Mesothelial cell of epicardium (in vitro differentiated cells): ENCODE measurements at regions not wholly inside any gene's neighbourhood (a gene's known extent, or its start where the extent isn't known, plus 50 kb on each side); places are given as distances from the start of the nearest gene placed in this dataset.

Experiments used
- DNase-seq, 2 experiments: peaks; one replicate each; pipeline ENCODE4 v3.0.0; 2021; ENCODE audit warnings: low spot score in 2 of 2; ENCODE audit not compliant: unreplicated experiment in 2 of 2
- H3K27ac Mint-ChIP-seq: 2 replicates; pipeline ENCODE4 v1.8.0; 2021; ENCODE audit warnings: mixed read lengths
- H3K27me3 Mint-ChIP-seq: 2 replicates; pipeline ENCODE4 v1.8.0; 2021; ENCODE audit warnings: low read depth, mixed read lengths
- H3K36me3 Mint-ChIP-seq: 2 replicates; pipeline ENCODE4 v1.8.0; 2021; ENCODE audit warnings: mixed read lengths
- H3K4me1 Mint-ChIP-seq: 2 replicates; pipeline ENCODE4 v1.8.0; 2021; ENCODE audit warnings: mixed read lengths
- H3K4me3 Mint-ChIP-seq: 2 replicates; pipeline ENCODE4 v1.8.0; 2021; ENCODE audit warnings: mild to moderate bottlenecking, moderate library complexity, mixed read lengths
- H3K9me3 Mint-ChIP-seq: 2 replicates; pipeline ENCODE4 v1.8.0; 2021; ENCODE audit warnings: mixed read lengths
- CTCF ChIP-seq: fragments of 200-600 bp; sonication (generic); IDR thresholded peaks from one replicate; pipeline ENCODE4 v1.5.0; 2021; ENCODE audit warnings: antibody characterized with exemption; ENCODE audit not compliant: unreplicated experiment

DNA sequence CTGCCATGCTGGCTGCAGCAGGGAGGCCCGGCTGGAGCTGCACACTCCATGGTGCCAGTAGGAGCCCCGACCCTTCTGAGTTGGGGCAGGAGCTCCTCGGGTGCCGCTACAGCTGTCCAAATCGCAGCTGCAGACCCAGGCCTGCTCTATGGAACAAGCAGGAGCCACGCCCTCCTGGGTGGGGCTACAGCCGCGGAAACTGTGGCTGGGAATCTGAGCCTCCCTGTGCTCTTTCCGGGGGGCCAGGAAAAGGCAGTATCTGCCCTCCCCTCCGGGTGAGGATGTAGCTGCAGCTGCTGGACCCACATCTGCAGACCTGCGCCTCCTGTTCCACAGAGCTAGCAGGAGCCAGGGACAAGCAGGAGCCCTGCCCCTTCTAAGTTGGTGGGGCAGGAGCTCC lies 278.9 kb upstream of the ACTBL2 start:
- Mint-ChIP-seq H3K36me3 (no peaks in the 10 kb centered on the region), H3K27ac (no peak overlapping the region), H3K27me3 (no peaks in the 10 kb centered on the region), H3K9me3 (peaks cover 19% of the 10 kb centered on the region), H3K4me3 (no peak overlapping the region), H3K4me1 (no peaks in the 10 kb centered on the region)
- TF ChIP-seq CTCF: no peak
- no peak for DNase-seq

- Mint-ChIP-seq H3K9me3 (peaks cover 8% of the 10 kb centered on the region), H3K36me3 (no peaks in the 10 kb centered on the region), H3K4me1 (no peaks in the 10 kb centered on the region), H3K27ac (no peak overlapping the region), H3K27me3 (no peaks in the 10 kb centered on the region), H3K4me3 (no peak overlapping the region)
- DNase-seq: no peak
- no peak for TF ChIP-seq CTCF
Observed at GRCh38 chr5:57754616-57755015, 272.0 kb upstream of the ACTBL2 start.

- no peak for TF ChIP-seq CTCF
- no peak overlapping the region for H3K27ac Mint-ChIP-seq
- H3K9me3 Mint-ChIP-seq: peaks cover 8% of the 10 kb centered on the region
- H3K36me3 Mint-ChIP-seq: no peaks in the 10 kb centered on the region
- H3K4me3 Mint-ChIP-seq: no peak overlapping the region
- H3K4me1 Mint-ChIP-seq: no peaks in the 10 kb centered on the region
- H3K27me3 Mint-ChIP-seq: no peaks in the 10 kb centered on the region
- DNase-seq: no peak
Observed at GRCh38 chr5:57753446-57753845, 270.8 kb upstream of the ACTBL2 start.

DNA sequence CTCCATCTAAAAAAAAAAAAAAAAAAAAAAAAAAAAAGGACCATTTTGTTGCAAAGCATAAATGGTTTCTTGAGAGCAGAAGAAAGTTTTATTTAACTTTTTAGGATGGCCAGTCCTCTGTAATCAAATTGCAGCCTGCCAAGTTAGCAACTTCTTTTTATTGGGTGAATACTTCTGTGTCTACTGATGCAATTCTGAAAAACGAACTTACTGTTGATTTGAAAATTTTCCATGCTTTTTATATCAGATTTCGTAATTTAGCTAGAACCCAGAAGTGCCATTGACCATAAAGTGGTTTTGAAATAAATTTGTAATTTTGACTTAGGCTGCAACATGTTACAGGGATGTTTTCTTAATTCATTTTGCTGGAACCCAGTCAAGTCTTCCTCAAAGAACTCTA lies 269.1 kb upstream of the ACTBL2 start:
- Mint-ChIP-seq H3K9me3 (peaks cover under 1% of the 10 kb centered on the region), H3K4me3 (no peak overlapping the region), H3K27ac (no peak overlapping the region), H3K4me1 (no peaks in the 10 kb centered on the region), H3K27me3 (no peaks in the 10 kb centered on the region), H3K36me3 (no peaks in the 10 kb centered on the region)
- no peak for TF ChIP-seq CTCF
- DNase-seq: no peak

- H3K36me3 Mint-ChIP-seq: no peaks in the 10 kb centered on the region
- no peaks in the 10 kb centered on the region for H3K27me3 Mint-ChIP-seq
- H3K9me3 Mint-ChIP-seq: no peaks in the 10 kb centered on the region
- H3K4me1 Mint-ChIP-seq: no peaks in the 10 kb centered on the region
- no peak overlapping the region for H3K27ac Mint-ChIP-seq
- H3K4me3 Mint-ChIP-seq: no peak overlapping the region
- TF ChIP-seq CTCF: no peak
- DNase-seq: no peak
Observed at GRCh38 chr5:57750891-57751290, 268.3 kb upstream of the ACTBL2 start.

GRCh38 chr5:57750282-57750681 lies 267.7 kb upstream of the ACTBL2 start:
- TF ChIP-seq CTCF: no peak
- Mint-ChIP-seq H3K9me3 (no peaks in the 10 kb centered on the region), H3K4me1 (no peaks in the 10 kb centered on the region), H3K36me3 (no peaks in the 10 kb centered on the region), H3K4me3 (no peak overlapping the region), H3K27me3 (no peaks in the 10 kb centered on the region), H3K27ac (no peak overlapping the region)
- no peak for DNase-seq
